ENCODE measurements at regions not wholly inside any gene's neighbourhood (a gene's known extent, or its start where the extent isn't known, plus 50 kb on each side); places are given as distances from the start of the nearest gene placed in this dataset.

DNA sequence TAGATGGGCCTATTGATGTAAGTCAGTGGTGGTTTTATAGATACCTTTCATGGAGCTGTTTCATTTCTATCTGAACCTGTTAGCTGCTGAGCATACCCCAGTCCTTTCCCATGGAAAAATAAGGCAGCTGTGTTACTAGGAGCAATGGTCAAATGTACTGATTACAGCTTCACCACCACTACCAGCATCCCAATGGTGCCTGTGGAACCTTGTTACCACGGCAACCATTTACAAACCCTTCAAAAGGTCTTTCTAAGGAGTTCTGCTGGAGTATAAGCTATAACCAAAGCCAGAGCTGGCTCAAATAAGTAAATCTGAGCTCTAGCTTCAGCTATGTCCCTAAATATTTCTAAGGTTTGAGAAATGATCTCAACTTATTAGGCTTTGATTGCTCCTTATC lies 133.4 kb upstream of the ACP3 start:
- no peak for TF ChIP-seq CTCF (IDR thresholded peaks at IDR 0.05)
- TF ChIP-seq REST (IDR thresholded peaks at IDR 0.05; ENCODE audit: insufficient read depth in 1 of 2, low read depth in 2 of 2, low read length in 1 of 2) = no peak
- TF ChIP-seq SIN3A (IDR thresholded peaks at IDR 0.05; ENCODE audit: borderline replicate concordance, insufficient read depth, low read depth, low read length) = no peak
- no peak for TF ChIP-seq POLR2AphosphoS5 (IDR thresholded peaks at IDR 0.05; ENCODE audit: low read depth, low read length)

Measured in Panc1 (cell line).